GM23338 (cell line): ENCODE measurements at regions not wholly inside any gene's neighbourhood (a gene's known extent, or its start where the extent isn't known, plus 50 kb on each side); places are given as distances from the start of the nearest gene placed in this dataset.

Source experiments
- ATAC-seq: fragments of 200-7000 bp; cut with Tn5 transposase; 3 replicates; pipeline ENCODE4 v1.9.1; 2020
- DNase-seq: peaks from one replicate; pipeline ENCODE4 v3.0.0-alpha.2; 2015; ENCODE audit warnings: low spot score
- H2AFZ ChIP-seq: fragments of 200-600 bp; sonication (generic); 2 replicates; pipeline ENCODE4 v1.8.0; 2016; ENCODE audit warnings: antibody characterized with exemption, mild to moderate bottlenecking, moderate library complexity
- H3F3A ChIP-seq: fragments of 200-600 bp; sonication (generic); replicated peaks from 2 replicates; pipeline ENCODE4 v1.8.0; 2017; ENCODE audit warnings: antibody characterized with exemption, mixed run types, low read depth
- H3K27ac ChIP-seq: fragments of 200-600 bp; sonication (generic); 2 replicates; pipeline ENCODE4 v1.6.1; 2016; ENCODE audit warnings: low read depth
- H3K27me3 ChIP-seq: fragments of 200-600 bp; sonication (generic); 2 replicates; pipeline ENCODE4 v1.8.0; 2016; ENCODE audit warnings: mild to moderate bottlenecking, mixed run types, moderate library complexity; ENCODE audit not compliant: insufficient read depth
- H3K36me3 ChIP-seq: fragments of 200-600 bp; sonication (generic); 2 replicates; pipeline ENCODE4 v1.8.0; 2016; ENCODE audit warnings: mild to moderate bottlenecking; ENCODE audit not compliant: insufficient read depth
- H3K4me1 ChIP-seq: fragments of 200-600 bp; sonication (generic); 2 replicates; pipeline ENCODE4 v1.8.0; 2016; ENCODE audit warnings: mild to moderate bottlenecking, moderate library complexity; ENCODE audit not compliant: insufficient read depth
- H3K4me2 ChIP-seq: fragments of 200-600 bp; sonication (generic); 2 replicates; pipeline ENCODE4 v1.7.1; 2017; ENCODE audit warnings: mixed run types
- H3K4me3 ChIP-seq: fragments of 200-600 bp; sonication (generic); 2 replicates; pipeline ENCODE4 v1.6.1; 2016; ENCODE audit warnings: mixed run types
- H3K79me2 ChIP-seq: fragments of 200-600 bp; sonication (generic); replicated peaks from 2 replicates; pipeline ENCODE4 v1.8.0; 2017; ENCODE audit warnings: mild to moderate bottlenecking; ENCODE audit not compliant: insufficient read depth
- H3K9me2 ChIP-seq: fragments of 200-600 bp; sonication (generic); 2 replicates; pipeline ENCODE4 v1.8.0; 2017; ENCODE audit not compliant: insufficient read depth
- H4K20me1 ChIP-seq: fragments of 200-600 bp; sonication (generic); replicated peaks from 2 replicates; pipeline ENCODE4 v1.8.0; 2017; ENCODE audit warnings: mild to moderate bottlenecking; ENCODE audit not compliant: insufficient read depth
- H3K27ac Mint-ChIP-seq: 2 replicates; pipeline ENCODE4 v1.8.0; 2020; ENCODE audit warnings: inconsistent platforms, mild to moderate bottlenecking, moderate library complexity, mixed read lengths
- H3K27me3 Mint-ChIP-seq: 3 replicates; pipeline ENCODE4 v1.8.0; 2022; ENCODE audit warnings: low read depth, mild to moderate bottlenecking, moderate library complexity, mixed read lengths, inconsistent platforms; ENCODE audit not compliant: insufficient read depth, poor library complexity
- H3K36me3 Mint-ChIP-seq: 3 replicates; pipeline ENCODE4 v1.8.0; 2021; ENCODE audit warnings: low read depth, mild to moderate bottlenecking, inconsistent platforms, moderate library complexity, mixed read lengths
- H3K4me1 Mint-ChIP-seq: 3 replicates; pipeline ENCODE4 v1.8.0; 2020; ENCODE audit warnings: mild to moderate bottlenecking, inconsistent platforms, mixed read lengths
- H3K4me3 Mint-ChIP-seq: 3 replicates; pipeline ENCODE4 v1.8.0; 2021; ENCODE audit warnings: moderate library complexity, mild to moderate bottlenecking, inconsistent platforms, mixed read lengths
- H3K9me3 Mint-ChIP-seq: 3 replicates; pipeline ENCODE4 v1.8.0; 2020; ENCODE audit warnings: moderate library complexity, mild to moderate bottlenecking, inconsistent platforms, mixed read lengths
- EZH2 ChIP-seq: fragments of 200-600 bp; sonication (generic); IDR thresholded peaks from one replicate; pipeline ENCODE4 v1.8.0; 2017; ENCODE audit warnings: antibody characterized with exemption, mild to moderate bottlenecking, low read depth; ENCODE audit not compliant: unreplicated experiment
- EZH2phosphoT487 ChIP-seq: fragments of 200-600 bp; sonication (generic); IDR thresholded peaks from one replicate; pipeline ENCODE4 v1.8.1; 2018; ENCODE audit warnings: antibody characterized with exemption; ENCODE audit not compliant: unreplicated experiment
- JUNB ChIP-seq: IDR thresholded peaks from one replicate; pipeline ENCODE4 v1.6.1; 2016; ENCODE audit warnings: antibody characterized with exemption; ENCODE audit not compliant: unreplicated experiment
- POLR2AphosphoS5 ChIP-seq: IDR thresholded peaks from 2 replicates; pipeline ENCODE4 v1.6.1; 2016; ENCODE audit warnings: antibody characterized with exemption, low read depth
- STAT1 ChIP-seq: IDR thresholded peaks from one replicate; pipeline ENCODE4 v1.6.1; 2016; ENCODE audit warnings: antibody characterized with exemption; ENCODE audit not compliant: unreplicated experiment
- ZNF114 ChIP-seq: fragments of 250-450 bp; sonication (Bioruptor Pico); IDR thresholded peaks from 2 replicates; pipeline ENCODE4 v1.5.0; 2020; ENCODE audit warnings: mild to moderate bottlenecking, moderate library complexity
- ZNF462 ChIP-seq: fragments of 250-450 bp; sonication (Bioruptor Pico); IDR thresholded peaks from 2 replicates; pipeline ENCODE4 v1.5.0; 2020; ENCODE audit warnings: mild to moderate bottlenecking, moderate library complexity
- TF ChIP-seq, protein P1 (sequence below): IDR thresholded peaks from one replicate; pipeline ENCODE4 v1.6.1; 2018; ENCODE audit warnings: antibody characterized with exemption; ENCODE audit not compliant: unreplicated experiment
- TF ChIP-seq, protein P2 (sequence below), 2 experiments: fragments of 200-600 bp in 1 of 2; sonication (generic) in 1 of 2; conservative IDR thresholded peaks; 2 replicates each; pipeline versions ENCODE4 v1.5.1 to v1.6.1; 2016 to 2017; ENCODE audit warnings: antibody characterized with exemption in 2 of 2, low read depth in 2 of 2, mild to moderate bottlenecking in 2 of 2, moderate library complexity in 1 of 2

GRCh38 chr2:65834771-65835475, 402.5 kb upstream of the SPRED2 start:
- H3K27ac ChIP-seq: no peak overlapping the region
- H3K27me3 ChIP-seq: no peaks in the 10 kb centered on the region
- H4K20me1 ChIP-seq: no peaks in the 10 kb centered on the region
- no peak overlapping the region for H3K4me3 ChIP-seq
- H3K4me1 ChIP-seq: peaks cover 17% of the 10 kb centered on the region; the same call in 1 of the 2 replicates
- H3F3A ChIP-seq: no peaks in the 10 kb centered on the region
- H3K4me2 ChIP-seq: no peak overlapping the region
- no peaks in the 10 kb centered on the region for H3K79me2 ChIP-seq
- ATAC-seq: no peak; the same call in 2 of the 3 replicates
- Mint-ChIP-seq H3K27ac (no peak overlapping the region), H3K4me3 (no peak overlapping the region), H3K36me3 (no peaks in the 10 kb centered on the region), H3K4me1 (peaks cover 21% of the 10 kb centered on the region), H3K9me3 (no peaks in the 10 kb centered on the region), H3K27me3 (no peaks in the 10 kb centered on the region)
- TF ChIP-seq EZH2 (no peak), ZNF114 (CRISPR knock-in tag) (no peak), POLR2AphosphoS5 (no peak), STAT1 (no peak), ZNF462 (CRISPR knock-in tag) (no peak), JUNB (no peak), EZH2phosphoT487 (no peak)
- TF ChIP-seq, protein P1, sequence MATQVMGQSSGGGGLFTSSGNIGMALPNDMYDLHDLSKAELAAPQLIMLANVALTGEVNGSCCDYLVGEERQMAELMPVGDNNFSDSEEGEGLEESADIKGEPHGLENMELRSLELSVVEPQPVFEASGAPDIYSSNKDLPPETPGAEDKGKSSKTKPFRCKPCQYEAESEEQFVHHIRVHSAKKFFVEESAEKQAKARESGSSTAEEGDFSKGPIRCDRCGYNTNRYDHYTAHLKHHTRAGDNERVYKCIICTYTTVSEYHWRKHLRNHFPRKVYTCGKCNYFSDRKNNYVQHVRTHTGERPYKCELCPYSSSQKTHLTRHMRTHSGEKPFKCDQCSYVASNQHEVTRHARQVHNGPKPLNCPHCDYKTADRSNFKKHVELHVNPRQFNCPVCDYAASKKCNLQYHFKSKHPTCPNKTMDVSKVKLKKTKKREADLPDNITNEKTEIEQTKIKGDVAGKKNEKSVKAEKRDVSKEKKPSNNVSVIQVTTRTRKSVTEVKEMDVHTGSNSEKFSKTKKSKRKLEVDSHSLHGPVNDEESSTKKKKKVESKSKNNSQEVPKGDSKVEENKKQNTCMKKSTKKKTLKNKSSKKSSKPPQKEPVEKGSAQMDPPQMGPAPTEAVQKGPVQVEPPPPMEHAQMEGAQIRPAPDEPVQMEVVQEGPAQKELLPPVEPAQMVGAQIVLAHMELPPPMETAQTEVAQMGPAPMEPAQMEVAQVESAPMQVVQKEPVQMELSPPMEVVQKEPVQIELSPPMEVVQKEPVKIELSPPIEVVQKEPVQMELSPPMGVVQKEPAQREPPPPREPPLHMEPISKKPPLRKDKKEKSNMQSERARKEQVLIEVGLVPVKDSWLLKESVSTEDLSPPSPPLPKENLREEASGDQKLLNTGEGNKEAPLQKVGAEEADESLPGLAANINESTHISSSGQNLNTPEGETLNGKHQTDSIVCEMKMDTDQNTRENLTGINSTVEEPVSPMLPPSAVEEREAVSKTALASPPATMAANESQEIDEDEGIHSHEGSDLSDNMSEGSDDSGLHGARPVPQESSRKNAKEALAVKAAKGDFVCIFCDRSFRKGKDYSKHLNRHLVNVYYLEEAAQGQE: no peak
- TF ChIP-seq, protein P2, sequence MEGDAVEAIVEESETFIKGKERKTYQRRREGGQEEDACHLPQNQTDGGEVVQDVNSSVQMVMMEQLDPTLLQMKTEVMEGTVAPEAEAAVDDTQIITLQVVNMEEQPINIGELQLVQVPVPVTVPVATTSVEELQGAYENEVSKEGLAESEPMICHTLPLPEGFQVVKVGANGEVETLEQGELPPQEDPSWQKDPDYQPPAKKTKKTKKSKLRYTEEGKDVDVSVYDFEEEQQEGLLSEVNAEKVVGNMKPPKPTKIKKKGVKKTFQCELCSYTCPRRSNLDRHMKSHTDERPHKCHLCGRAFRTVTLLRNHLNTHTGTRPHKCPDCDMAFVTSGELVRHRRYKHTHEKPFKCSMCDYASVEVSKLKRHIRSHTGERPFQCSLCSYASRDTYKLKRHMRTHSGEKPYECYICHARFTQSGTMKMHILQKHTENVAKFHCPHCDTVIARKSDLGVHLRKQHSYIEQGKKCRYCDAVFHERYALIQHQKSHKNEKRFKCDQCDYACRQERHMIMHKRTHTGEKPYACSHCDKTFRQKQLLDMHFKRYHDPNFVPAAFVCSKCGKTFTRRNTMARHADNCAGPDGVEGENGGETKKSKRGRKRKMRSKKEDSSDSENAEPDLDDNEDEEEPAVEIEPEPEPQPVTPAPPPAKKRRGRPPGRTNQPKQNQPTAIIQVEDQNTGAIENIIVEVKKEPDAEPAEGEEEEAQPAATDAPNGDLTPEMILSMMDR (conservative IDR thresholded peaks at IDR 0.05; ENCODE audit: low read depth in 2 of 2): no peak
- H3K9me2 ChIP-seq: no peaks in the 10 kb centered on the region
- H2AFZ ChIP-seq: peak overlapping the region; percentile 70
- H3K36me3 ChIP-seq: no peaks in the 10 kb centered on the region
- DNase-seq: no peak
